HG02970 (cell line): ENCODE measurements at regions not wholly inside any gene's neighbourhood (a gene's known extent, or its start where the extent isn't known, plus 50 kb on each side); places are given as distances from the start of the nearest gene placed in this dataset.

ENCODE experiments used
- ATAC-seq: cut with Tn5 transposase; IDR thresholded peaks from one replicate; pipeline ENCODE4 v1.9.1; 2021; ENCODE audit warnings: mild to moderate bottlenecking, moderate library complexity, moderate number of reproducible peaks; ENCODE audit not compliant: unreplicated experiment, low FRiP score

DNA sequence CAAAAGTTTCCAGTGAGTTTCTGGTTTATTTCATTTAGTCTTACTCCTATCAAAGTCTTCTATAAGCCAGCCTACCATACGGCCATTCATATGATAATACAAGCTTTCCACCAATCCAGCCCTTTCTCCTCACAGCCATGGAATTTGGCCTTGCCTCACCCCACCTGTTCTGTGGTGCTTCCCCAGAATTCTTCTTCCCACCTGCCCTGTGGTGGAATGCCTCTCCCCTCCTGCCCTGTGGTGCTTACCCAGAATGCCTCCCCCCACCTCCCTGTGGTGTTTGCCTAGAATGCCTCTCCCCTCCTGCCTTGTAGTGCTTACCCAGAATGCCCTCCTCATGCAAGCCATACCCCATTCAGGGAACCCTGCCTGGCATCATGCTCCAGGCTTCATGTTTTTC lies 90.3 kb upstream of the APC start:
- no peak for ATAC-seq

GRCh38 chr5:112648264-112648663 lies 89.4 kb upstream of the APC start:
- ATAC-seq, result no peak

DNA sequence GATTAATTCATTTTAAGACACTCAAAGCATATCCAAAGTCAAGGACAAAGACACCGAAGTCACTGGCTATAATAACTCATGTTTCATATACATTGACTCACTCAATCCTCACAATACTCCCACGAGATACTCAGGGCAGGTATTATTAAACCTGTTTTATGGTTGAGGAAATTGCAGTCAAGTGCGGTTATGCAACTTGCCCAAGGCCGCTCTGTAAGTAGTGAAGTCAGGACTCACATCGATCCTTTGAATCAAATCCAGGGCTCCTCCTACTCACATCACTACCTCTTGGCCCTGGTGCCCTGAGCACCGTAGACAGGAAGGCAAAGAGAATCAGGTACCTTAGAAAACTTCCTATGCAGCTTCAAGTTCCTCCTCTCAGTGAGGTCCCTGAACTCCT lies 87.8 kb upstream of the APC start:
- no peak for ATAC-seq

DNA sequence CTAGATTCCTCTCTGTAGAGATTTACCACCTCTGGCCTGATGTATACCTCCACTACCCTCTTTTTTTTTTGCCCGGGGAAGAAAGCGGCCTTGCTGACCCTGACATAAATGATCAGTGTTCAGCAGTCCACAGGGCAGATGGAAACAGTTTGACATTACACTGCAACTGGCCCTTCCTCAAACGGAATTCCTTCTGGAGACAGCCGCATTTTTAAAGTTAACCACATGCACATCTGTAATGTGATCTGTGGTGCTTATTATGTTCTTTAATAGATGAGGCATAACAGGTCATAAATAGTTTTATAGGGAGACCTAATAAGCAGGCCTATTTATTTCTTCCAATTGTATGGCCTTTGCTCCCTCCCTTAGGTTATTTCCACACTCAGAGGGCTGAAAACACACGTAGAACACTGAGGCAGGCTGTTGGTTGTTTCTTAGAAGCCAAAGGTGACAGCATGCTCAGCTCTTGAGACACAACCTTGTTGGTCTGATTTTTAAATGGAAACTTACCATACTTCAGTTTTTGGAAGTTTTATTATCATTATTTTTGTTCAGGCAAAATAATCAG lies 84.0 kb upstream of the APC start:
- no peak for ATAC-seq

DNA sequence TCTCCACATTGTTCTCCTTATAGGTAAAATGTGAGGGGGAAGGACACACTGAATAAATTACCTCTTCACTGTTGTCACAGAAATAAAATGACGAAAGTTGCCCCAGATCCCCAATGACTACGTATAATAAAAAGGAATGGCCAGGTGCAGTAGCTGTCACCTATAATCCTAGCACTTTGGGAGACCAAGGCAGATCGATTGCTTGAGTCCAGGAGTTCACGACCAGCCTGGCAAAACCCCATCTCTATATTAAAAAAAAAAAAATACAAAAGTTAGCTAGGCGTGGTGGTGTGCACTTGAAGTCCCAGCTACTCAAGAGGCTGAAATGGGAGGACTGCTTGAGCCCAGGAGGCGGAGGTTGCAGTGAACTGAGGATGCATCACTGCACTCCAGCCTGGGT lies 82.2 kb upstream of the APC start:
- ATAC-seq, result no peak

DNA sequence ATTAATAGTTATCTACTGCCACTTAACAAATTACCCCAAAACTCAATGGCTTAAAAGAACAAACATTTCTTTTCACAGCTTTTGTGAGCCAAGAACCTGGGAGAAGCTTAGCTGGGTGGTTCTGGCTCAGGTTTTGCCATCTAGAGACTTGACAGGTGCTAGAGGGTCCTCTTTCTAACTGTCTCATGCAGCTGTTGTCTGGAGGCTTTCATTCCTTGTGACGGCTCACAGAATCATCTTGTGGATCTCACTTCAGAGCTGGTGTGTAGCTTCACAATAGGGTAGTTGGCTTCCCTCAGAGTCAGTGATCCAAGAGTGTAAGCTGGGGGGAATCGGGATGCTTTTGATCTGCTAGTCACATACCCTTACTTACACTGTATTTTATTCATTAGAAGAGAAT lies 81.2 kb upstream of the APC start:
- no peak for ATAC-seq

GRCh38 chr5:112657804-112658203 lies 79.9 kb upstream of the APC start:
- ATAC-seq, result no peak

DNA sequence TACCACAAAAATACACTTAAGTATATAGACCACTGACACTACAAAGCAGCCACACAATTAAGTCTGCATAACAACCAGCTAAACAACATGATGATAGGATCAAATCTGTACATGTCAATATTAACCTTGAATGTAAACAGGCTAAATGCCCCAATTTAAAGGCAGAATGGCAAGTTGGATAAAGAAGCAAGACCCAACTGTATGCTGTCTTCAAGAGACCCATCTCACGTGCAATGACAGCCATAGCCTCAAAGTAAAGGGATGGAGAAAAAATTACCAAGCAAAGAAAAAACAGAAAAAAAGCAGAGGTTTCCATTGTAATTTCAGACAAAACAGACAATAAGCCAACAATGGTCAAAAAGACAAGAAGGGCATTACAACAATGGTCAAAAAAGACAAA lies 77.3 kb upstream of the APC start:
- ATAC-seq, result no peak

- ATAC-seq, result no peak
Observed at GRCh38 chr5:112663146-112663545, 74.5 kb upstream of the APC start.

DNA sequence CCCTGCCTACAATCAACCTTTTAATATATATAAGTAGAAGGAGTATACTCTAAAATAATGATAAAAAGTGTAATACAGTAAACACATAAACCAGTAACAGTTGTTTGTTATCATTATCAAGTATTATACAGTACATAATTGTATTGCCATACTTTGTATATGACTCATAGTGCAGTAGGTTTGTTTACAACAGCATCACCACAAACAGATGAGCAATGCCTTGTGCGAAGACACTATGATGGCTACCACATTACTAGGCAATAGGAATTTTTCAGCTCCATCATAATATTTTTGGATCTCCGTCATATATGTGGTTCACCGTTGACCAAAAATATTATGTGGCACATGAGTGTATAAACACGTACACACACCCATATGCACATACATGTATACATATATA lies 69.7 kb upstream of the APC start:
- no peak for ATAC-seq

- ATAC-seq, result no peak
Observed at GRCh38 chr5:112668911-112669310, 68.8 kb upstream of the APC start.

DNA sequence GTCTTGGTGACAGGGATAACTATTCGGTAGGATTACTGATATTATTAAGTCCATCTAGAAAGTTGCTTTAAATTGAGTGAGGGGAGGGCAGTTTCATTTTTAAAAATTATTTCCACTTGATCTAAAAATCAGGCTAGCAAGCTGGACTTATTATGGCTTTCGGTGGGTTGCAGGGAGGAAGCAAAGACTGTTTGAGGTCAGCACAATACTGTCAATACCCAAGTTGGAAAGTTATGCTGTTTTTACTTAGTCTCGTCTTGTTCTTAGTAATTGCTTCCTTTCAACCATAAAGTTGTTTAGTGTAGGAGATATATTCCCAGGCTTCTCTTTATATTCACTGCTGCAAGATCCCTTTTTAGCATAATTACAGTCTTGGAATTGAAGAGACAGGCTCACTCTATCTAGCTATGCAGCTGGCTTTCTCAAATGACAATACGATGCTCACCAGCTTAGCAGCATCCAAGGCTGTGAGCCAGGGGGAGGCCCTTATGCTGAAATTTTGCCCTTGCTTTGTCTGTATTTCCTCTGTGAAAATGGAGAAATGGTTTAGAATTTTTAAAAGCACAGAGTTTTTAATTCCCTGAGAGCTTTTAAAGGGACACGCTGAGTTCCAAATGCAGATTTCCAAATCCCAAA lies 68.2 kb upstream of the APC start:
- no peak for ATAC-seq

DNA sequence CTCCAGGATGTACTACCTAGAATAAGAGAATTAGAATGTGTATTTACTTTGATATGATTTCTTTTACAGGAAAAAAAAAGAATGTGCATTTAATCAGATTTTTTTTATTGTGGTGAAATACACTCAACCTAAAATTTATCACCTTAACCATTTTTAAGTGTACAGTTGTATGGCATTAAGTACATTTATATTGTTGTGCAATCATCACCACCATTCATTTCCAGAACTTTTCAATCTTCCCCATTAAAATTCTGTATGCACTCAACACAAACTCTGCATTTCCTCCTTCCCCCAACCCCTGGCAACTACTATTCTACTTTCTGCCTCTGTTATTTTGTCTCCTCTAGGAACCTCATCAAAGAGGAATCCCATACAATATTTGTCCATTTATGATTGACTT lies 66.0 kb upstream of the APC start:
- ATAC-seq, result no peak

- no peak for ATAC-seq
Observed at GRCh38 chr5:112681481-112681908, 56.2 kb upstream of the APC start.

DNA sequence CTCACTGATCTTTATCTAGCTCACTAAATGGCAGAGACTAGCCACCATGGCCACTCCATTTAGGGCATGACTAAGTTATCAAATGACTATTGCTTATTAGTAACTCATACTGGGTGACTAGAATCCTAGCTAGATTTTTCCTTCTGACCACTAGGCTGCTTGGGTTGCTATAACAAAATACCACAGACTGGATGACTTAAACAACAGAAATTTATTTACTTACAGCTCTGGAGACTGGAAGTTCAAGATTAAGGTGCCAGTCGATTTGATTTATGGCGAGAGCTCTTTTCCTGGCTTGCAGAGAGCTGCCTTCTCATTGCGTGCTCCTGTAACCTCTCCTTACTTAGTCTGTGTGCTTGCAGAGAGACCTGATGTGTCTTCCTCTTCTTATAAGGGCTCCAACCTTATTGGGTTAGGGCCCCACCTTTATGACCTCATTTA lies 55.0 kb upstream of the APC start:
- no peak for ATAC-seq

GRCh38 chr5:112684121-112684520 lies 53.6 kb upstream of the APC start:
- ATAC-seq, result no peak

- ATAC-seq, result no peak
Observed at GRCh38 chr5:112684737-112685136, 52.9 kb upstream of the APC start.

GRCh38 chr5:112685386-112685785 lies 52.3 kb upstream of the APC start:
- no peak for ATAC-seq

GRCh38 chr5:112685931-112686330 lies 51.8 kb upstream of the APC start:
- ATAC-seq, result no peak

DNA sequence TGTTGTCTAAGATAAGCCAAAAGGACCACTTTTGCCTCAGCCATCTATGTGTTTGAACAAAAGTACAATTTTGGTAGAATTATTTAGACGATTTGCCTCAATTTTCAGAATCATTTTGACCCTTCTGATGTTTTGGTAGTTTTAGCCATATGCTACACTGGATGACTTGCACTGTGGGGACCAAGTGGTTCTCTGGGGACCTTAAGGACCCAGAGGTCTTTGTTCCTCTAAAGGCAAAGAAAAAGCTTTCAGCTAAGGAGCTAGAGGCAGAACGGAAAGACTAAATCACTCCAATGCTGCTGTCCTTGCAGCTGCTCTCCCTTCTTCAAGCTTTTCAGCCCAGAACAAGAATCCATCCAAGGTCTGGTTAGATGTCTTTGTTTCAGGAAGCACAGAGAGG lies 51.0 kb upstream of the APC start:
- ATAC-seq, result no peak

DNA sequence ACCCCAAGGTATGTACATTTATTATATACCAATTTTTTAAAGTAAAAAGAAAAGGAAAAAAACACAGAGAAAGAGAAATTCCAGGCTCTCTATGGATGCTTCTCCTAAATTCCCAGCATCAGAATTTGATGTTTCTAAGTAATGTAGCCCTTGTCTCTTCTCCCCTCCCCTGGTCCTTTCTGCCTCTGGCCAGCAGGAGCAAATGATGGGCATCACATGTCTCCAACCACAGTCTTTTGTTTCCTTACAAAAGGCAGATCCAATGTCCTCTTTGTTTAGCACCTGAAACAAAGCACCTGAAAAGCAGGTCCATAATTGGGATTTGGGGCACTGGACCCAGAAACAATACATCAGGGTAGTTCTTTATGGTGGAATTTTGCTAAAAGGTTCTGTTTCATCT lies 50.4 kb upstream of the APC start:
- no peak for ATAC-seq
